SJSA1 (cell line): ENCODE measurements at regions not wholly inside any gene's neighbourhood (a gene's known extent, or its start where the extent isn't known, plus 50 kb on each side); places are given as distances from the start of the nearest gene placed in this dataset.
"Not testable (repeated sequence)": the region's sequence is repeated elsewhere in the genome, so short reads cannot be mapped to it uniquely, and the experiment has no call there.

Experiments used
- DNase-seq, 2 experiments: peaks; one replicate each; pipeline ENCODE4 v3.0.0-alpha.2; 2015 to 2020; ENCODE audit warnings: low spot score in 2 of 2, low read depth in 1 of 2
- H3K27ac ChIP-seq: fragments of 250-450 bp; sonication (Bioruptor Pico); 2 replicates; pipeline ENCODE4 v1.5.1; 2020; ENCODE audit warnings: mild to moderate bottlenecking, moderate library complexity
- H3K27me3 ChIP-seq: fragments of 250-450 bp; sonication (Bioruptor Pico); replicated peaks from 2 replicates; pipeline ENCODE4 v1.5.1; 2020; ENCODE audit warnings: mild to moderate bottlenecking, moderate library complexity
- H3K36me3 ChIP-seq: fragments of 250-450 bp; sonication (Bioruptor Pico); 2 replicates; pipeline ENCODE4 v1.5.1; 2020; ENCODE audit warnings: mild to moderate bottlenecking
- H3K4me1 ChIP-seq: fragments of 250-450 bp; sonication (Bioruptor Pico); replicated peaks from 2 replicates; pipeline ENCODE4 v1.6.1; 2021; ENCODE audit warnings: mild to moderate bottlenecking
- H3K4me3 ChIP-seq: fragments of 250-450 bp; sonication (Bioruptor Pico); 2 replicates; pipeline ENCODE4 v1.5.1; 2020; ENCODE audit warnings: mild to moderate bottlenecking
- H3K9me3 ChIP-seq: fragments of 250-450 bp; sonication (Bioruptor Pico); replicated peaks from 2 replicates; pipeline ENCODE4 v1.5.1; 2020; ENCODE audit warnings: mild to moderate bottlenecking

DNA sequence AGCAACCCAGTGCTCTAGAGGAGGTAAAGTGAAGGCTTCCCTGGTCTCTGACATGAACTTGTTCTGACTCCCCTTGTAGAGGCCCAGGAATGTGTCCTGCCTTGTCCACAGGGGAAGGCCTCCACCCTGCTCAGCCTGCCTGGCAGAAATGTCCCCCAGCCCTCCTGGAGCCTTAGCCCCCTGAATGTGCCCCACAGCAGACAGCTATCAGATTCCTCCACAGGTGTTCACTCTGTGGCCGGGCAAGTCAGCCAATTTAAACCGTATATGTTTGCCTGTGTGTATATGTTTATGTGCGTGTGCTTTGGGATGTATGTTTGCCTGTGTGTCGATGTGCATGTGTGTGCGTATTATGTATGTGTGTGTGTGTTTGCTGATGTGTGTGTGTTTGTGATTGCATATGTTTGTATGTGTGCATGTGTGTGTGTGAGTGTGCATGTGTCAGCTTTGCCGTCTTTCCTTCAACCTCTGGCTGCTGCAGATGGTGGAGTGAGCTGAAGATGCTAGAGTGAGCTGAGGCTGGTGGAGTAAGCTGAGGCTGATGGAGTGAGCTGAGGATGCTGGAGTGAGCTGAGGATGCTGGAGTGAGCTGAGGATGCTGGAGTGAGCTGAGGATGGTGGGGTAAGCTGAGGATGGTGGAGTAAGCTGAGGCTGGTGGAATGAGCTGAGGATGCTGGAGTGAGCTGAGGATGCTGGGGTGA is 68.9 kb upstream of the ANTXRL start:
- no peak for DNase-seq
- Histone ChIP-seq H3K9me3 (no peaks in the 10 kb centered on the region), H3K27ac (no peak overlapping the region), H3K36me3 (no peaks in the 10 kb centered on the region), H3K27me3 (no peaks in the 10 kb centered on the region), H3K4me1 (no peaks in the 10 kb centered on the region), H3K4me3 (no peak overlapping the region)

DNA sequence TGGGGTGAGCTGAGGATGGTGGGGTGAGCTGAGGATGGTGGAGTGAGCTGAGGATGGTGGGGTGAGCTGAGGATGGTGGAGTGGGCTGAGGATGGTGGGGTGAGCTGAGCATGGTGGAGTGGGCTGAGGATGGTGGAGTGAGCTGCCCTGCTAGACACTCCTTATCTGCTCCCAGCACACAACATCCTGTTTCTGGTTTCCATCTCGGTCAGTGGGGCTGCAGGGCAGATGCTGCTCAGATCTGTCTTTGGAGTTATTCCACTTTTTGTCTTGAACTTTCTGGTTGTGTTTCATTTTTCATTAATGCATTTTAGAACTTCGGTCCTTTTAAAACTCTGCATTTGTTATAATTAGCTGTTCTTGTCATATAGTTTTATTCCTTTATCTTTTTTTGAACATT is 67.9 kb upstream of the ANTXRL start:
- H3K4me3 ChIP-seq, result no peak overlapping the region
- H3K4me1 ChIP-seq, result no peaks in the 10 kb centered on the region
- H3K9me3 ChIP-seq, result no peaks in the 10 kb centered on the region
- H3K36me3 ChIP-seq, result no peaks in the 10 kb centered on the region
- no peaks in the 10 kb centered on the region for H3K27me3 ChIP-seq
- no peak for DNase-seq
- H3K27ac ChIP-seq, result no peak overlapping the region

DNA sequence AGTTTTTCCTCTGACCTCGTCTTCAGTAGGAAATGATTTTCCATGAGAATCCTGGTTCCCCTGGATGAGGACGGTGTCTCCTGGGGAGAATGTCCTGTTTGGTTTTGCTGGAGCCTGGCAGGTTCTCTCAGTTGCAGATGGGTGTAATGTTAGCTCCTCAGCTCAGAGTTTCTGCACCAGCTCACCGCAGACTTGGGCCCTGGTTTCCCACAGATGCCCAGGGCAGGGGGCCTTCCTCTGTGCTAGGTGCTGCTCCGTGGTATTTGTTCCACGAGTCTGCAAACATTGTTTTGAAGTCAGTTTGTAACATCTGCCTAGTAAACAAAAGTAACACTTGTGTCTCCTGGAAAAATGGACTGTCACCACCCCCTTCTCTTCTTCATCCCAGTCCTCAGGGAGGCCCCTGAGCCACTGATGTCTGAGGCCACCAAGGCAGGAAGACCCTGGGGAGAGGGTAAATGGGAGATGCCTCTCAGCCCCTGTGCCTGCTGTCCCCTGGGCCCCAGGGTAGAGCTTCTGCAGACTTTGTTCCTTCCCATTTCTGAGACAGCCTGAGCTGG is 67.3 kb upstream of the ANTXRL start:
- H3K4me1 ChIP-seq, H3K36me3 ChIP-seq, H3K27me3 ChIP-seq, H3K27ac ChIP-seq, H3K4me3 ChIP-seq, H3K9me3 ChIP-seq, DNase-seq: not testable (repeated sequence)

GRCh38 chr10:46220187-46220586 is 66.6 kb upstream of the ANTXRL start:
- H3K4me1 ChIP-seq, result no peaks in the 10 kb centered on the region
- DNase-seq, result no peak
- H3K27ac ChIP-seq, result no peak overlapping the region
- no peak overlapping the region for H3K4me3 ChIP-seq
- H3K9me3 ChIP-seq, result no peaks in the 10 kb centered on the region
- H3K36me3 ChIP-seq, result no peaks in the 10 kb centered on the region
- H3K27me3 ChIP-seq, result no peaks in the 10 kb centered on the region

DNA sequence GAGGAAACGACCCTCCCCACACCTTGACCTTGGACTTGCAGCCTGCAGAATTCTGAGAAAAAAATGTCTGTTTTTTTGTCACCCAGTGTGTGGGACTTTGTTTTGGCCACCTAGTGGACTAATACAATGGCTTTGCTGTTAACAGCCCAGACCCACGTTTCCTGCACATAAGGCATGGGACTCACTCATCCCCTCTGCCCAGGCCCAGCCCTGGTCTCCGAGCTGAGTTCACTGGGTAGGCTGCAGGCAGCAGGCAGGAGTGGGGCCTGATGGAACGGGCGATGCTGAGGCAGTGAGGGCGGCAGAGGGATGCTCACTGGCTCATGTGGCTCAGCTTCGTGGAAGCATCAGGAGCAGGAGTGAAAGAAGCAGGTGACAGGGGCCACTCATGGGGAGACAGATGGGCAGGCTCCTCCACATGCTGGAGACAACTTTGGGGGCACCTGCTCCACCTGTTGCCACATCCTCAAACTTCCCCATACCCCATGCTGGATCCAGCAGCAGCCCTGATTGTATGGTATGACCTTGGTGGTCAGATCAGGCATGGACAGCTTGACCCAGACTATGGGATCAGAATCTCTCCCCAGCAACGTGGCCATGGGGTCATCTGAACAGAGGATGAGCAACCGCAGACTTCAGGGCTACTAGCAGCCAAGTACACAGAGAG is 65.8 kb upstream of the ANTXRL start:
- Histone ChIP-seq H3K4me3 (no peak overlapping the region), H3K36me3 (no peaks in the 10 kb centered on the region), H3K27ac (no peak overlapping the region), H3K27me3 (no peaks in the 10 kb centered on the region), H3K4me1 (no peaks in the 10 kb centered on the region), H3K9me3 (no peaks in the 10 kb centered on the region)
- DNase-seq, result no peak

DNA sequence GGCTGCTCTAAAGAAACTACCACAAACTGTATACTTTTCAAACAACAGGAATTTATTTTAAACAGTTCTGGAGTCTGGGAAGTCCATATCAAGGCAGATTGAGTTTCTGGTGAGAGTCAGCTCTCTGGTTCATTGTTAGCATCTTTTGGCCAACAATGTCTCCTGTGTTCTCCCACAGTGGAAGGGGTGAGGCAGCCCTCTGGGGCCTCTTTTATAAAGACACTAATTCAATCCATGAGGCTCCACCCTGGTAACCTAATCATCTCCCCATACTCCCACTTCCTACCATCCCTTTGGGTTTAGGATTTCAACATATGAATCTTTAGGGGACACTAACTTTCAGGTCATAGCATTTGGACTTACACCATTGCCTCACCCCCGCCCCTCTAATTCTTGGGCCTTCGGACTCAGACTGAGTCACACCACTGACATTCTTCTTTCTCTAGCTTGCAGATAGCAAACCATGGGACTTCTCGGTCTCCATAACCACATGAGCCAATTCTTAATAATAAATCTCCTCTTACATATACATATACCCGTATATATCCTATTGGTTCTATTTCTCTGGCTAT is 64.3 kb upstream of the ANTXRL start:
- H3K27ac ChIP-seq, result no peak overlapping the region
- no peak for DNase-seq

GRCh38 chr10:46223064-46223480 is 63.7 kb upstream of the ANTXRL start:
- Histone ChIP-seq H3K9me3 (no peaks in the 10 kb centered on the region), H3K4me3 (no peak overlapping the region), H3K27ac (no peak overlapping the region), H3K27me3 (no peaks in the 10 kb centered on the region), H3K4me1 (peaks cover 1% of the 10 kb centered on the region), H3K36me3 (no peaks in the 10 kb centered on the region)
- DNase-seq, result peak in 1 of 2 experiments; percentile 42

More for the DNA sequence above, 64.3 kb upstream of the ANTXRL start:
- no peaks in the 10 kb centered on the region for H3K9me3 ChIP-seq
- no peak overlapping the region for H3K4me3 ChIP-seq
- H3K36me3 ChIP-seq, result no peaks in the 10 kb centered on the region
- H3K4me1 ChIP-seq, result no peaks in the 10 kb centered on the region
- H3K27me3 ChIP-seq, result no peaks in the 10 kb centered on the region

DNA sequence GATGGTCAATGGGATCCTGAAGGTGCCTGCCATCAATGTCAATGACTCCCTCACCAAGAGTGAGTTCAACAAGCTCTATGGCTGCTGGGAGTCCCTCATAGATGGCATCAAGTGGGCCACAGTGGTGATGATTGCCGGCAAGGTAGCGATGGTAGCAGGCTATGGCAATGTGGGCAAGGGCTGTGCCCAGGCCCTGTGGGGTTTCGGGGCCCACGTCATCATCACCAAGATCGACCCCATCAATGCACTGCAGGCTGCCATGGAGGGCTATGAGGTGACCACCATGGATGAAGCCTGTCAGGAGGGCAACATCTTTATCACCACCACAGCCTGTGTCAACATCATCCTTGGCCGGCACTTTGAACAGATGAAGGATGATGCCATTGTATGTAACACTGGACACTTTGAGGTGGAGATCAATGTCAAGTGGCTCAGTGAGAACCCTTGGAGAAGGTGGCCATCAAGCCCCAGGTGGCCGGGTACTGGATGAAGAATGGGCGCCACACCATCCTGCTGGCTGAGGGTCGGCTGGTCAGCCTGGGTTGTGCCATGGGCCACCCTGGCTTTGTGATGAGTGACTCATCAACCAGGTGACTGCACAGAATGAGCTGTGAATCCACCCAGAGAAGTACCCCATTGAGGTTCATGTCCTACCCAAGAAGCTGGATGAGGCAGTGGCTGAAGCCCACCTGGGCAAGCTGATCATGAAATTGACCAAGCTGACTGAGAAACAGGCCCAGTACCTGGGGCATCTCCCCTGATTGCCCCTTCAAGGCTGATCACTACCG is 63.0 kb upstream of the ANTXRL start:
- no peaks in the 10 kb centered on the region for H3K27me3 ChIP-seq
- H3K4me3 ChIP-seq, result no peak overlapping the region
- H3K4me1 ChIP-seq, result peaks cover 9% of the 10 kb centered on the region
- DNase-seq, result no peak
- H3K27ac ChIP-seq, result no peak overlapping the region
- H3K36me3 ChIP-seq, result no peaks in the 10 kb centered on the region
- H3K9me3 ChIP-seq, result no peaks in the 10 kb centered on the region

DNA sequence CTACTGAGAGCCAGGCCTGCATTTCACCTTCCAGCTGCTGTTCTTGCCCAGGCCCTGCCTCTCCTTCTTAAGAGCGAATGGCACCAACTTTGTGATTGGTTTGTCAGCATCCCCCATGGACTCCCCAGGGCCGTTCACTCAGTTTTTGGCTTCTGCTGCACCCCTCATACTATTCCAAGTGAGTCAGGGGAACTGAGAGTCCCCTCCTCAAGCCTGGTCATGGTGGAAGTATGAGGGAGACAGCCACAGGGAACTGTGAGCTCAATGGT is 62.4 kb upstream of the ANTXRL start:
- H3K27me3 ChIP-seq, result no peaks in the 10 kb centered on the region
- H3K4me3 ChIP-seq, result no peak overlapping the region
- no peak for DNase-seq
- no peaks in the 10 kb centered on the region for H3K36me3 ChIP-seq
- peaks cover 11% of the 10 kb centered on the region for H3K4me1 ChIP-seq
- no peak overlapping the region for H3K27ac ChIP-seq
- H3K9me3 ChIP-seq, result no peaks in the 10 kb centered on the region

DNA sequence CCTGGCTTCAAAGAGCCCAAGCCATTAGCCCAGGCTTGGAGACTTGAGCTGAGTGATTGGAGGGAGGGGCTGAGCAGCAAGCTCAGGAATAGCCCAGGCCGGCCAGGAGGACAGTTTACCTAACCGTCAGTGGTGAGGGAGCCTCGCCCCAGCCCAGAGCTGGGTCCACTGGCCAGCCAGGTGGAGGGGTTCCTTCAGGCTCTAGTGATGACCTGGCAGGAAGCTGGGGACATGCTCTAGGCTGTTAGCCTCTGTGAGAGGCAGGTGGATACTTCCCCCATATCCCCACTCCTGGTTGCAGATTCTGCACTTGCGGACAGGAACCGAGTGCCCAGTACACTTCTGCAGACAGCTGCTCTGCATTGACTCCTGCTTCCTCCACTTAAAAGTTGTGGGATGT is 61.2 kb upstream of the ANTXRL start:
- H3K9me3 ChIP-seq, result no peaks in the 10 kb centered on the region
- no peak overlapping the region for H3K4me3 ChIP-seq
- H3K27ac ChIP-seq, result no peak overlapping the region
- H3K36me3 ChIP-seq, result no peaks in the 10 kb centered on the region
- H3K27me3 ChIP-seq, result no peaks in the 10 kb centered on the region
- peaks cover 11% of the 10 kb centered on the region for H3K4me1 ChIP-seq
- DNase-seq, result no peak

- no peak overlapping the region for H3K27ac ChIP-seq
- no peaks in the 10 kb centered on the region for H3K9me3 ChIP-seq
- DNase-seq, result no peak
- H3K4me3 ChIP-seq, result no peak overlapping the region
- H3K36me3 ChIP-seq, result no peaks in the 10 kb centered on the region
- no peaks in the 10 kb centered on the region for H3K27me3 ChIP-seq
- H3K4me1 ChIP-seq, result peaks cover 11% of the 10 kb centered on the region
These were observed 60.6 kb upstream of the ANTXRL start for GRCh38 chr10:46226232-46226631.

DNA sequence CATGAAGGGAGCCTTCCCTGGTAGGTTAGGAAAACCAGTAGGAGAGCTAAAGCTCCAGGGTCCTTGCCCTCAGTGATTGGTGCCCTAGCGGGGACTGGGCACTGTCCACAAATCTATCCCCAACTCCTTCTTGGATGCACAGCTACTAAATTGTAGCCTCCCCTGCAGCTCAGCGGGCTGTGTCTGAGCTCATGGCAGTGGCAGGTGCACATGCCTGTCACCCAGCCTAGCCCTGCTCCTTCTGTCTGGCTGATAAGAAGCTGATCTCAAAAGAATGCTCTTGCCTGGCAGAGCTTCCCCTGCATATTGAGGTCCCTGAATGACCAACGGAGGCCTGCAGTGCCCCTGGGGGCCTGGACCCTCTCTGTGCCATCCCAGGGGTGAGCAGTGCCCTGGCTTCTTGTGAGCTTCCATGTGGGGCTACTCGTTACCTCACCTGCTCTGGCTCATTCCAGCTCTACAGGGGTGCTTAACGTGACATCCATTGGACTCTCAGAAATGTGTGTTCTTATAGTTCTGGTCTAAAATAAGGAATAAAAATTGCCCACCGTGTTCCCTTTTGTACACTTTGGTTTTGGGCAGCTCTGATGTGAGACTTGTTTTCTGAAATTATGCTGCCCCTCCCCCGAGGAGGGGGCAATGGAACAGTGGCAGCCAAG is 59.8 kb upstream of the ANTXRL start:
- H3K27ac ChIP-seq, result no peak overlapping the region
- DNase-seq, result no peak
- H3K36me3 ChIP-seq, result no peaks in the 10 kb centered on the region
- no peaks in the 10 kb centered on the region for H3K9me3 ChIP-seq
- no peaks in the 10 kb centered on the region for H3K27me3 ChIP-seq
- peaks cover 11% of the 10 kb centered on the region for H3K4me1 ChIP-seq
- H3K4me3 ChIP-seq, result no peak overlapping the region

DNA sequence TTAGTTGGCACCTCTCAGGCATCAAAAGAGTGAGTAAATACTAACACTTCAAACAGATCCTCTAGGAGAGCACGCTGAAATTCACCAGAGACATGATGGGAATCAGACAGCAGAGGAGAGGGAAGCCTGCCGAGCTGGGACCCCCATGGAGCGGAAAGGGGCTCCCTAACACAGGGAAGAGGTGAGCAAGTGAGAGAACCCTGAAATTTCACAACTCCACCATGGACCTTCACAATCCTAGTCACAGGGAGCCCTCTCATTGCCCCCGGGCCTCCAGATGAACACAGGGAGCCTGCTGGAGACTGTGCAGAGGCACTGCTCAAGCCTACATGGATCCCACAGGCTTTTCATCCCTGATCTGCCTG is 59.2 kb upstream of the ANTXRL start:
- Histone ChIP-seq H3K4me3 (no peak overlapping the region), H3K36me3 (no peaks in the 10 kb centered on the region), H3K4me1 (peaks cover 11% of the 10 kb centered on the region), H3K9me3 (no peaks in the 10 kb centered on the region), H3K27ac (no peak overlapping the region), H3K27me3 (no peaks in the 10 kb centered on the region)
- DNase-seq, result no peak
